ENCODE measurements at regions not wholly inside any gene's neighbourhood (a gene's known extent, or its start where the extent isn't known, plus 50 kb on each side); places are given as distances from the start of the nearest gene placed in this dataset.

- TF ChIP-seq CTCF (IDR thresholded peaks at IDR 0.05) = no peak
- H3K9me3 ChIP-seq (ENCODE audit: control insufficient read depth, insufficient read depth, low read length) = peaks cover 4% of the 10 kb centered on the region
- WGBS (ENCODE audit: insufficient coverage) = 88% methylated on average over 1 of the region's 2 CpGs
- Mint-ChIP-seq H3K36me3 (no peaks in the 10 kb centered on the region), H3K4me3 (no peak overlapping the region), H3K9me3 (peaks cover 0 to 13% of the 10 kb centered on the region in 2 donors), H3K27me3 (ENCODE audit: low read depth in 2 of 2) (no peaks in the 10 kb centered on the region), H3K4me1 (no peaks in the 10 kb centered on the region), H3K27ac (no peak overlapping the region)
- H3K27me3 ChIP-seq (ENCODE audit: control insufficient read depth, insufficient read depth, low read length) = no peaks in the 10 kb centered on the region
- no peak for DNase-seq
- intact Hi-C loops (cut with micrococcal nuclease) = no loop called here
- no peaks in the 10 kb centered on the region for H3K36me3 ChIP-seq (ENCODE audit: control insufficient read depth, insufficient read depth, low read length)
- H3K27ac ChIP-seq (ENCODE audit: low read length) = no peak overlapping the region
- ATAC-seq = no peak
- H3K4me1 ChIP-seq (ENCODE audit: control insufficient read depth, insufficient read depth, low read length) = no peaks in the 10 kb centered on the region
- H3K4me3 ChIP-seq (ENCODE audit: low read length) = no peak overlapping the region
Measured at GRCh38 chr5:26143259-26143658, 895.1 kb downstream of the CDH9 start.

GRCh38 chr5:26121338-26121737, 917.0 kb downstream of the CDH9 start:
- ATAC-seq (no peak), DNase-seq (no peak)
- no peak overlapping the region for H3K4me3 Mint-ChIP-seq
- H3K36me3 Mint-ChIP-seq = peaks cover 7% of the 10 kb centered on the region
- peaks cover 7 to 16% of the 10 kb centered on the region in 2 donors for H3K9me3 Mint-ChIP-seq
- Histone ChIP-seq H3K4me1 (ENCODE audit: control insufficient read depth, insufficient read depth, low read length) (no peaks in the 10 kb centered on the region), H3K27ac (ENCODE audit: low read length) (no peak overlapping the region), H3K36me3 (ENCODE audit: control insufficient read depth, insufficient read depth, low read length) (no peaks in the 10 kb centered on the region), H3K27me3 (ENCODE audit: control insufficient read depth, insufficient read depth, low read length) (no peaks in the 10 kb centered on the region), H3K9me3 (ENCODE audit: control insufficient read depth, insufficient read depth, low read length) (no peaks in the 10 kb centered on the region), H3K4me3 (ENCODE audit: low read length) (no peak overlapping the region)
- no peak overlapping the region for H3K27ac Mint-ChIP-seq
- TF ChIP-seq CTCF (IDR thresholded peaks at IDR 0.05) = no peak
- intact Hi-C loops (cut with micrococcal nuclease) = no loop called here
- H3K27me3 Mint-ChIP-seq (ENCODE audit: low read depth in 2 of 2) = no peaks in the 10 kb centered on the region
- 67% methylated on average over 6 of the region's 6 CpGs for WGBS (ENCODE audit: insufficient coverage)
- H3K4me1 Mint-ChIP-seq = no peaks in the 10 kb centered on the region

GRCh38 chr5:26104175-26104574, 934.2 kb downstream of the CDH9 start:
- Mint-ChIP-seq H3K27me3 (ENCODE audit: low read depth in 2 of 2) (no peaks in the 10 kb centered on the region), H3K27ac (no peak overlapping the region), H3K36me3 (peaks cover 14% of the 10 kb centered on the region), H3K4me3 (no peak overlapping the region), H3K4me1 (no peaks in the 10 kb centered on the region), H3K9me3 (peaks cover 19 to 37% of the 10 kb centered on the region in 2 donors)
- H3K4me1 ChIP-seq (ENCODE audit: control insufficient read depth, insufficient read depth, low read length) = no peaks in the 10 kb centered on the region
- no peak overlapping the region for H3K27ac ChIP-seq (ENCODE audit: low read length)
- H3K4me3 ChIP-seq (ENCODE audit: low read length) = no peak overlapping the region
- WGBS (ENCODE audit: insufficient coverage) = 92% methylated on average over 1 of the region's 2 CpGs
- H3K27me3 ChIP-seq (ENCODE audit: control insufficient read depth, insufficient read depth, low read length) = no peaks in the 10 kb centered on the region
- intact Hi-C loops (cut with micrococcal nuclease) = no loop called here
- no peaks in the 10 kb centered on the region for H3K36me3 ChIP-seq (ENCODE audit: control insufficient read depth, insufficient read depth, low read length)
- H3K9me3 ChIP-seq (ENCODE audit: control insufficient read depth, insufficient read depth, low read length) = no peaks in the 10 kb centered on the region
- TF ChIP-seq CTCF (IDR thresholded peaks at IDR 0.05) = no peak
- ATAC-seq = no peak
- DNase-seq = no peak

- H3K4me3 Mint-ChIP-seq = no peak overlapping the region
- no peaks in the 10 kb centered on the region for H3K4me1 ChIP-seq (ENCODE audit: control insufficient read depth, insufficient read depth, low read length)
- H3K36me3 Mint-ChIP-seq = peaks cover 8% of the 10 kb centered on the region
Measured at GRCh38 chr5:26060212-26060611, 978.2 kb downstream of the CDH9 start.

More at GRCh38 chr5:26060212-26060611, 978.2 kb downstream of the CDH9 start:
- Histone ChIP-seq H3K27me3 (ENCODE audit: control insufficient read depth, insufficient read depth, low read length) (no peaks in the 10 kb centered on the region), H3K9me3 (ENCODE audit: control insufficient read depth, insufficient read depth, low read length) (no peaks in the 10 kb centered on the region), H3K4me3 (ENCODE audit: low read length) (no peak overlapping the region), H3K27ac (ENCODE audit: low read length) (no peak overlapping the region), H3K36me3 (ENCODE audit: control insufficient read depth, insufficient read depth, low read length) (no peaks in the 10 kb centered on the region)
- Mint-ChIP-seq H3K27ac (no peak overlapping the region), H3K27me3 (ENCODE audit: low read depth in 2 of 2) (no peaks in the 10 kb centered on the region), H3K9me3 (peaks cover 21 to 37% of the 10 kb centered on the region in 2 donors), H3K4me1 (no peaks in the 10 kb centered on the region)
- no CpG with 5 or more reads among the region's 1 CpG for WGBS (ENCODE audit: insufficient coverage)
- intact Hi-C loops (cut with micrococcal nuclease) = no loop called here
- ATAC-seq (no peak), DNase-seq (no peak)
- TF ChIP-seq CTCF (IDR thresholded peaks at IDR 0.05) = no peak
